ENCODE measurements at regions not wholly inside any gene's neighbourhood (a gene's known extent, or its start where the extent isn't known, plus 50 kb on each side); places are given as distances from the start of the nearest gene placed in this dataset.

DNA sequence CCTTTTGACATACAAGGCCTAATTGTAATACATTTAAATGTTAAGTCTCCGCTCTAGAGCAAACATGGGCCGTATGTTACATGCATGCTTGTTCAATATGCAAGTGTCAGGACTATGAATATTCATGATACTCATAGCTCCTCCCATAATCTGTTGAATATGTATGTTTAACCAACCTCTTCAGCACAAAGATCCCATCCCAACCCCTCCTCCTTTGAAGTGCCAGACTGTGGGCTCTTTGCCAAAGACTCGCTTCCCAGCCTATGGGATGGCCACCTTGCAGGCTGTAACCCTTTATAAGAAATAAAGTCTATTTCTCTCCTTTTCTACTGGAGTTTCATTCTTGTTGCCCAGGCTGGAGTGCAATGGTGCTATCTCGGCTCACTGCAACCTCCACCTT lies 156.2 kb downstream of the ABCC12 start (continued):
- no peak for TF ChIP-seq CHD7 (IDR thresholded peaks at IDR 0.05; ENCODE audit: insufficient replicate concordance, low read length)
- TF ChIP-seq EP300 (IDR thresholded peaks at IDR 0.05; ENCODE audit: borderline replicate concordance in 1 of 2, low read depth in 2 of 2, low read length in 2 of 2), result no peak
- no peak for TF ChIP-seq SUZ12 (IDR thresholded peaks at IDR 0.05; ENCODE audit: low read length)
- no peak for TF ChIP-seq KDM5A (IDR thresholded peaks at IDR 0.05; ENCODE audit: low read length)
- no peak for TF ChIP-seq KDM1A (IDR thresholded peaks at IDR 0.05; ENCODE audit: borderline replicate concordance, low read length)
- no peak for TF ChIP-seq GTF2F1 (IDR thresholded peaks at IDR 0.05; ENCODE audit: borderline replicate concordance, low read depth, low read length)
- TF ChIP-seq SRF (IDR thresholded peaks at IDR 0.05; ENCODE audit: low read depth, low read length), result no peak
